ENCODE measurements at regions not wholly inside any gene's neighbourhood (a gene's known extent, or its start where the extent isn't known, plus 50 kb on each side); places are given as distances from the start of the nearest gene placed in this dataset.

DNA sequence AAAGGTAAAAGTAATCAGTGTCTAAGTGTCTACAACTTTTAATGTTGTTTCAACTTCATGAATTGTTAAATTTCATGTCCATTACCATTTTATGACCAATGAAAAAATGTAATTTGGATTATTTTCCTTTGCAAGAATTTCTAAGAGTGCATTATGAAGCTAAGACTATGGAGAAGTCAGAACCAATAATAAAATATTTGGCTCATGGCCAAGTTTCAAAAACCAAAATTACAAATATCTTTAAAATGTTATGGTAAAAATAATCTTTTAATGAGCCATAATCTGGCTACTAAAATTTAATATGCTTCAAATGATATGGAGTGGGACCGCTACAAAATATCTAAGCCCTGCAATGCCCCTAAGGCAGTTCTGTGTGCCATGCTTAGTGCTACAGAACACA is 294.1 kb upstream of the SMIM30 start:
- TF ChIP-seq, protein P1, sequence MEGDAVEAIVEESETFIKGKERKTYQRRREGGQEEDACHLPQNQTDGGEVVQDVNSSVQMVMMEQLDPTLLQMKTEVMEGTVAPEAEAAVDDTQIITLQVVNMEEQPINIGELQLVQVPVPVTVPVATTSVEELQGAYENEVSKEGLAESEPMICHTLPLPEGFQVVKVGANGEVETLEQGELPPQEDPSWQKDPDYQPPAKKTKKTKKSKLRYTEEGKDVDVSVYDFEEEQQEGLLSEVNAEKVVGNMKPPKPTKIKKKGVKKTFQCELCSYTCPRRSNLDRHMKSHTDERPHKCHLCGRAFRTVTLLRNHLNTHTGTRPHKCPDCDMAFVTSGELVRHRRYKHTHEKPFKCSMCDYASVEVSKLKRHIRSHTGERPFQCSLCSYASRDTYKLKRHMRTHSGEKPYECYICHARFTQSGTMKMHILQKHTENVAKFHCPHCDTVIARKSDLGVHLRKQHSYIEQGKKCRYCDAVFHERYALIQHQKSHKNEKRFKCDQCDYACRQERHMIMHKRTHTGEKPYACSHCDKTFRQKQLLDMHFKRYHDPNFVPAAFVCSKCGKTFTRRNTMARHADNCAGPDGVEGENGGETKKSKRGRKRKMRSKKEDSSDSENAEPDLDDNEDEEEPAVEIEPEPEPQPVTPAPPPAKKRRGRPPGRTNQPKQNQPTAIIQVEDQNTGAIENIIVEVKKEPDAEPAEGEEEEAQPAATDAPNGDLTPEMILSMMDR (IDR thresholded peaks at IDR 0.05; ENCODE audit: low read depth, low read length) = no peak
- CTCF ChIA-PET = interaction anchor here (0.6 to 0.9 kb wide), 2 partner anchors 9 to 12 kb away, joined by 3 read pairs; no protein-coding TSS in a partner anchor

DNA sequence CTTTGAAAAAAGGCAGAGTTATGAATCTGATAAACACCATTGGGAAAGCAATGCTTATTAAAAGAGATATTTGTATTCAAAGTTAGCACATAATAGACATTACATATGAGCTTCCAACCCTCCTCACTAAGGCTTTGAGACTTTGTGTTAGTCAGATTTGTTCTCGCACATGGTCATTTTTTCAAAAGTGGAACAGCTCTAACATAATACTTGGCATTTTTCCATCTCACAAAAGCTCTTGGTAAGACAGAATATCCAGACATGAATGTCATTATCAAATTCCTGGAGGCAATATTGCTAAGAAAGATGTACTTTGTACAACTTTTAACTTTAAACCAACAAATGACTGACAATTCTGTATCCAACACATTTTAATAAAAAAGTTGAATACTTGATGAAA is 292.4 kb upstream of the SMIM30 start:
- H3K27me3 ChIP-seq (ENCODE audit: control insufficient read depth, insufficient read depth, low read length) = no peaks in the 10 kb centered on the region
- TF ChIP-seq, protein P1 (IDR thresholded peaks at IDR 0.05; ENCODE audit: low read depth, low read length) = no peak
- DNase-seq (ENCODE audit: low read depth, low spot score) = no peak
- H3K4me3 ChIP-seq (ENCODE audit: low read depth, low read length) = no peak overlapping the region
- no peaks in the 10 kb centered on the region for H3K9me3 ChIP-seq (ENCODE audit: control insufficient read depth, insufficient read depth, low read length)
- no peak overlapping the region for H3K27ac ChIP-seq (ENCODE audit: low read depth, low read length)
- POLR2A ChIA-PET = no interaction called here
- CTCF ChIA-PET = interaction anchor here (1.8 to 2.0 kb wide), 2 partner anchors 11 to 250 kb away, joined by 5 to 8 read pairs; no protein-coding TSS in a partner anchor

More for the DNA sequence above, 294.1 kb upstream of the SMIM30 start:
- no peak for DNase-seq (ENCODE audit: low read depth, low spot score)
- no peak overlapping the region for H3K4me3 ChIP-seq (ENCODE audit: low read depth, low read length)
- H3K27ac ChIP-seq (ENCODE audit: low read depth, low read length) = no peak overlapping the region
- POLR2A ChIA-PET = no interaction called here
- H3K9me3 ChIP-seq (ENCODE audit: control insufficient read depth, insufficient read depth, low read length) = no peaks in the 10 kb centered on the region
- H3K27me3 ChIP-seq (ENCODE audit: control insufficient read depth, insufficient read depth, low read length) = no peaks in the 10 kb centered on the region

DNA sequence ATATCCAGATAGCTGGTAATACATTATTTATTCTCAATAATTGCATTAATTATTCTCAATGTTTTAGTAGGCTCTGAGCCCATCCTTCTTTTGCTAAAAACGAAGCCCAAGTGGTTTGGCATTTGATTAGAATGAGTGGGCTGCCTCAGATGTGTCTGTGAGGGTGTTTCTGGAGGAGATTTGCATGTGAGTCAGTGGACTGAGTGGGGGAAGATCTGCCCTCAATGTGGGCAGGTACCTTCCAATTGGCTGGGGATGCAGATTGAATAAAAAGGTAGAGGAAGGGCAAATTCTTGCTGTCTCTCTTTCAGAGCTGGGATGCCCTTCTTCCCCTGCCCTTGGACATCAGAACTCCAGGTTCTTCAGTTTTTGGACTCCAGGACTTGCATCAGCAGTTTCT is 290.6 kb upstream of the SMIM30 start:
- no peak overlapping the region for H3K4me3 ChIP-seq (ENCODE audit: low read depth, low read length)
- TF ChIP-seq, protein P1 (IDR thresholded peaks at IDR 0.05; ENCODE audit: low read depth, low read length) = no peak

DNA sequence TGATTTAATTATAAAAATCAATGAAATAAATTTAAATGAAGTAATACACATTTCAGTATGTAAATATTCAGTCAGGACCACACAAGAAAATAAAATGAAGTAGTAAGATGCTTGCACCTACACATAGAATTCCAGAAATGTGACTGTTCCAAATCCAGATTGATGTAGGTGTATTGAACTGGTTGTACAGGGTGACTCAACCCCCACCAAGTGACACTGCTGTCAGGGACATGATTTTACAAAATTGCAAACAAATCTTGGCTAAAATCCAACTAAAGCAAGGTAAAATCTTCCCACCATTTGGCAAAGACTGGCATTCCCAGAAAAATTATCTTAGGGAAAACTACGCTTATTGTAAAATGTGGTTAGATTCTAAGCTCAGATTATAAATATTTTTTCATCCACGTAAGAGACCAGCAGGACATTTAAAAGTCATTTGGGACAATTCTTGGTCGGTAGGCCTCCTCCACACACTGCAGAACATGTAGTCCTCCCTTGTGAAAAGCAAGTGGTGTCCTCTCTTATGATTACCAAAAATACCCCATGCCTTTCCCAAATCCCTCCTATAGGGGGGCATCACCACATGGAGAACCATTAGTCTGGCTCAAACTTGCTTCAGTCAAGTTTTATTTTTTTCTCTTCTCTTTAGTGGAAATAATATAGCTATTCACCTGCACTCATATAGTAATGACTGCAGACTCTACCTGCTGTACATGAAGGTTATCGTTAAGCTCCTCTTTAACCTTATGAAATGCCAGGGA is 287.1 kb upstream of the SMIM30 start:
- POLR2A ChIA-PET = no interaction called here

More for the DNA sequence above, 290.6 kb upstream of the SMIM30 start:
- Histone ChIP-seq H3K27ac (ENCODE audit: low read depth, low read length) (no peak overlapping the region), H3K27me3 (ENCODE audit: control insufficient read depth, insufficient read depth, low read length) (no peaks in the 10 kb centered on the region), H3K9me3 (ENCODE audit: control insufficient read depth, insufficient read depth, low read length) (no peaks in the 10 kb centered on the region)
- DNase-seq (ENCODE audit: low read depth, low spot score) = no peak
- CTCF ChIA-PET = interaction anchor here (2.6 kb wide), 1 partner anchor 13 kb away, joined by 11 read pairs; no protein-coding TSS in a partner anchor
- POLR2A ChIA-PET = no interaction called here

More for the DNA sequence above, 287.1 kb upstream of the SMIM30 start:
- TF ChIP-seq, protein P1 (IDR thresholded peaks at IDR 0.05; ENCODE audit: low read depth, low read length) = no peak
- Histone ChIP-seq H3K27ac (ENCODE audit: low read depth, low read length) (no peak overlapping the region), H3K4me3 (ENCODE audit: low read depth, low read length) (no peak overlapping the region), H3K27me3 (ENCODE audit: control insufficient read depth, insufficient read depth, low read length) (no peaks in the 10 kb centered on the region), H3K9me3 (ENCODE audit: control insufficient read depth, insufficient read depth, low read length) (no peaks in the 10 kb centered on the region)
- DNase-seq (ENCODE audit: low read depth, low spot score) = no peak
- CTCF ChIA-PET = interaction anchor here (1.0 to 2.1 kb wide), 3 partner anchors 17 to 319 kb away, joined by 3 to 7 read pairs (median 3); partner anchors contain the start of gene GPR85

Measured in AG04450 (cell line).